Hepatocyte (in vitro differentiated cells): ENCODE measurements at regions not wholly inside any gene's neighbourhood (a gene's known extent, or its start where the extent isn't known, plus 50 kb on each side); places are given as distances from the start of the nearest gene placed in this dataset.

Source experiments
- CTCF ChIP-seq: fragments of 200-600 bp; sonication (generic); IDR thresholded peaks from 2 replicates; pipeline ENCODE4 v1.5.1; 2016; ENCODE audit warnings: antibody characterized with exemption, mild to moderate bottlenecking; ENCODE audit not compliant: poor library complexity
- EZH2 ChIP-seq: fragments of 200-600 bp; sonication (generic); IDR thresholded peaks from 2 replicates; pipeline ENCODE4 v1.6.1; 2016; ENCODE audit warnings: antibody characterized with exemption, mild to moderate bottlenecking, borderline replicate concordance

- TF ChIP-seq CTCF: no peak
- no peak for TF ChIP-seq EZH2
Measured at GRCh38 chr1:73886716-73887115, 311.3 kb downstream of the LRRIQ3 start.
